DMS79 (cell line): ENCODE measurements at regions not wholly inside any gene's neighbourhood (a gene's known extent, or its start where the extent isn't known, plus 50 kb on each side); places are given as distances from the start of the nearest gene placed in this dataset.

ENCODE experiments used
- DNase-seq: peaks from one replicate; lab custom pipeline; 2025; lab: John Stamatoyannopoulos, UW

DNA sequence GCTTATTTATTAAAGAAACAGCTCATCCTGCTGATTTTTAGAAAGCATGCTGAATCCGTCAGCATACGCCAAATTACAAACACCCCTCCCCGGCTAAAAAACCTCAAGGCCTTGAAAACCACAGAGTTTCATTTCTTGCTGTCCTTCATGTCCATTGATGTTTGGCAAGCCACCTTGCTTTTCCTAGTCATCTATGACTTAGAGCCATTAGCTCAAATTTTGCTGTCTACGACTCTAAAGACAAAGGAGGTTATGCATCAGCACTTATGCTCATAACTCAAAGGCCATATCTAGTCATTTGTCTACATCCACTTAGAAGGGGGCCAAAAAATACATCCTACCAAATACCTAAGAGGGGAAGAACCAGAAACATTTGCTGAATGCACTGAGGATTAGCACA, 925.1 kb downstream of the PCDH7 start:
- DNase-seq, result no peak

- no peak for DNase-seq
These were observed 927.6 kb downstream of the PCDH7 start for GRCh38 chr4:31647786-31648185.

DNA sequence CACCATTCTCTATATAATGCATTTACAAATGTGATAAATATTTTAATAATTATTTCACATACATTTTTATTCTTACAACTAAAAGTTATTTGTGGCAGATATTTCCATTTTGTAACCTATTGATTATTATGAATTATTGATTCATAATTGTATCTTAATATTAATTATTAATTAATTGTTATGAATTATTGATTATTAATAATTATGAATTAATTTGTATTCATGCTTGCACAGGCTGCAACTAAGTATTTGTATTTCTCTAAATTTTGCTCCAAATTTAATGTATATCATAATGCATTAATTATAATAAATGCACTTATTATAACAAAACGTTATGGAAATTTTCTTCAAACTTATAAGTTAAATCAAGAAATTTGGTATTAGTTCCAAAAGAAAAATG, 929.7 kb downstream of the PCDH7 start:
- no peak for DNase-seq

GRCh38 chr4:31651541-31651940, 931.4 kb downstream of the PCDH7 start:
- no peak for DNase-seq

DNA sequence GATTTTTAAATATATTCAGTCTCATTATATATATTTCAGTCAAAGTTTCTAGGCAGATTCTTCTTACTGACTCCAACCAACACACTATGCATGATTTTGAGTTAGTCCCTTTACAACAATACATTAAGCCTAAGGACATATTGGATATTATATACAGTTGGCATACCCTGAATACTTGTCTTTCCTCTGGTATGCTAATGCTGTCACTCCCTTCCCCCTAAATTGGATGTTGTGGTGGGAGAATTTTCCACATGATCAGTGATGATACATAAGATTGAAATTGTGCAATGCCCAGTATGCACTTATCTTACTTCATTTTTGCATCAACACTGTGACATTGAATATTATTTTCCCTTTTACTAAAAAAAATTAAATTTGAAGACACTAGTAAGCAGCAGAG, 935.2 kb downstream of the PCDH7 start:
- no peak for DNase-seq

DNA sequence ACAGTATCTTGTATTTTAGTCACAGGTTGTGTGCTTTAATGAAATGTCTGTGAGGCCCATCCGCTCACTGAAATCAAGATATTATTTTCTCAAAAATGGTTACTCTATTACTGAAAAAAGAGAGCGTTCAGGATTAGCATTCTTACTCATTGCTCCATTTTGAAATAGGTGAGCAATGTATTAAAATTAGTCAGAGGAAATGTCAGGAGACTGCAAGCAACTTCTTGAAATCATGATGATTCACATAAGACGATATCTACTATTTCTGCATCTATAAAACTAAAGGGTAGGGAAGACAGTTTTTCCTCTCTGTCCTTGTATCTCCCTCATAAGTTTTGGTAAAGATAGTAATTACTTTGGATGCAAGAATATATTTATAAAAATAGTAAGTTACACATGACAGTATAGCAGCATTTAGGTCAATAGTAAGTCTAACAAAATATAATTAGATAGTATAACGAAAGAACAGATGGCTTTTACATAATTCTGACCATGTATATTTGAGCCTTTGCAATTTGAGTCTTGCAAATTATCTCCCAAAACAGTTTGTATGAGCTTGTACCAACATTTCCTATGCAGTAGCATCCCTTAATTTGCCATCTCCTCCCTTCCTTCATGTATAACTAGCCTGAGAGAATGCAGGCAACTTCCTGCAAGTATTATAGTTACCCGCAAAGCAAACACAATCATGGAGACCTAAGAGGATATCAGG, 937.8 kb downstream of the PCDH7 start:
- DNase-seq, result no peak

- no peak for DNase-seq
These were observed 940.7 kb downstream of the PCDH7 start for GRCh38 chr4:31660916-31661315.

- no peak for DNase-seq
These were observed 942.8 kb downstream of the PCDH7 start for GRCh38 chr4:31662951-31663350.

DNA sequence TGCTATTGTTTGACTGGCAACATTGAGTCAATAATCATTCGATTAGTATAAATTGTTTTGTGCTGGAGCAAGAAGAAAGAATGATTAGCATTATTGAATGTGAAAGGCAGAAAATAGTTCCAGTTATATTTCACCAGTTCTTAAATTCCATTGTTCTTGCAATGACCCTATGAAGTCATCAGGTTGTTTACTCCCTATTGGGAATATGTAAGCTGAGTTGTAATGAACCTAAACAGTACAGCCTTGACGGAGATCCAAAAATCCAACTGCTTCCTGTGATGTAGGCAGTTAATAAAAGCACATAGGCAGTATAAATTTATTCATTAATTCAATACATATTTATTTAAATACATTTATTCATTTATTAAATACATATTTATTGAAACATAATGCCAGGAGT, 947.5 kb downstream of the PCDH7 start:
- DNase-seq, result no peak

DNA sequence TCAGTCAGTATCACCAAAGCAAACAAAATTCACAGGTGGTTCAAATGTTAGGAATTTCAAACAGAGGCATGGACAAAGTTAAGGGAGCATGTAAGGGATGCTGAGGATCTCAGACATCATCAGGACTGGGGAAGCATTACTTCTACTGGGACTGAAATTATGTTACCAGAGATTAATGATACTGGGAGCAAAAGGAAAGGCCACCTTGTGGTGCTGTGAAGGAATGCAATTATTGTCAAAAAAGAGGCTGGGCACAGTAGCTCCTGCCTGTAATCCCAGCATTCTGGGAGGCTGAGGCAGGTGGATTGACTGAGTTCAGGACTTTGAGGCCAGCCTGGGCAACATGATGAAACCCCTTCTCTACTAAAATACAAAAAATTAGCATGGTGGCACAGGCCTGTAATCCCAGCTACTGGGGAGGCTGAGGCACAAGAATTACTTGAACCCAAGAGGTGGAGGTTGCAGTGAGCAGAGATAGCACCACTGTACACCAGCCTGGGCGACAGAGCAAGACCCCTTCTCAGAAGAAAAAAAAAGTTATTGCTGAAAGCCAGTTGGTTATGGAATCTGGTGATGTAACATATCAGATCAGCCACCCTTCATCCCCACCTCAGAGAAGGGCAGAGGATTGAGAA, 954.3 kb downstream of the PCDH7 start:
- DNase-seq, result no peak

DNA sequence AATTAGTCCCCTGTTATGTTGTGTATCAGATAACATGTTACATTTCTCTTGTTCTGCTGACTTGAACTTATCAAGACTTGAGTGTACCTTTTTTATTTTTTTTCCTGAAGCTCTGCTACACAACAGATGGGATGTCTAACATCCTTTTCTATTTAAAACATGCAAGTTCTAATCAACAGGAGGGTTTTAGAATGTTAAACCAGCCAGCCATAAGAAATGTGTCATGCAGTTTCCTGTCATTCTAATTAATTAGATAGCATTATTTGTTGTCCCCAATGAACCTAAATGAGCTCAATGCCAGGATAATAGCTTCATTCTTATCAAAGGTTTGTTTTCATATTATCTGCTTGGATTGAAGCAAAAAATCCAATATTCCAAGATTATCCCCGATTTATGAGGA, 958.2 kb downstream of the PCDH7 start:
- DNase-seq, result no peak

GRCh38 chr4:31682796-31683195, 962.6 kb downstream of the PCDH7 start:
- DNase-seq, result no peak

DNA sequence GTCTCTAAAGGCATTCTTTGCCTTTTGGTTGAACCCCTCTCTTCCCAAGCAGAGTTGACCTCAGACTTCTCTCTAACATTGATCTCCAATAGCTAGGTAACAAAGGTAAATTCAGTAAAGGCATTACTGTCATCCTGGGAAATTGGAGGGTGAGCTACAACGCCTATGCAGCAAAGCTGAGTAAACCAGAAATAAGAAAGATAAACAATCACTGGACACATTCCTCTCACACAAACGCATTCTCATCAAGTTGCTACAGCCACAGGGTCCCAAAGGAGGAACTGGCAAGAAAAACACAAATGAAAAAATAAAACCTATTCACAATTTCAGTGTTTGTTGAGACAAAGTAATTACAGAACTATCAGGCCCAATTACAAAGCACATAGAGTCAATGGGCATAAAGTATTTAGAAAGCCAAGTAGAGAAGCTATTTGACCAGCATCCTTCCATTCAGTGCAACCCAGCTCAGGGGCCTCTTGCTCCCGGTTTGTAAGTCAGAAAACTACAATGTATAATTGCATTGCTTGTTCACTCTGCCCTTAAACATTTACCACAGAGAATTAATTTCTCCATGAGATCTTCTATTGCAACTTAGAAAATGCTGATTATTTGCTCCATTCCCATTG, 967.7 kb downstream of the PCDH7 start:
- no peak for DNase-seq

- no peak for DNase-seq
These were observed 972.3 kb downstream of the PCDH7 start for GRCh38 chr4:31692399-31692940.

DNA sequence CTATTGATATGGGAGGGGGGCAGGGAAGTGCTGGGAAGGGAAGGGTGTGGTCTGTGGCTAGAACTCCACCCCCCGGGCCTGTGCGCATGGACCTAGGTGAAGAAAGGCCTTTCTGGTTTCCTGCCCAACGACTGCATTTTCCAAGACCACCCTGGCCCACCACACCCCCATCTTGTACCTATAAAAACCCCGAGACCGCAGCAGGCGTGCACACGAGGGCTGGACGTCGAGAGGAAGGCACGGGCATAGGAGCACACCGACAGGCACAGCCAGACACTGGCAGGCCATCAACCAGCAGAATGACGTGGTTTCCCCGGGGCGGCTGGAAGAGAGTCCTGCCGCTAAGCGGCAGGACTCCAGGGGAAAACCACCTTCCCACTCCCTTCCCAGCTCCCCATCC, 981.1 kb downstream of the PCDH7 start:
- DNase-seq, result no peak

- DNase-seq, result no peak
These were observed 982.2 kb downstream of the PCDH7 start for GRCh38 chr4:31702326-31702725.

- DNase-seq, result no peak
These were observed 994.1 kb downstream of the PCDH7 start for GRCh38 chr4:31714238-31714637.

DNA sequence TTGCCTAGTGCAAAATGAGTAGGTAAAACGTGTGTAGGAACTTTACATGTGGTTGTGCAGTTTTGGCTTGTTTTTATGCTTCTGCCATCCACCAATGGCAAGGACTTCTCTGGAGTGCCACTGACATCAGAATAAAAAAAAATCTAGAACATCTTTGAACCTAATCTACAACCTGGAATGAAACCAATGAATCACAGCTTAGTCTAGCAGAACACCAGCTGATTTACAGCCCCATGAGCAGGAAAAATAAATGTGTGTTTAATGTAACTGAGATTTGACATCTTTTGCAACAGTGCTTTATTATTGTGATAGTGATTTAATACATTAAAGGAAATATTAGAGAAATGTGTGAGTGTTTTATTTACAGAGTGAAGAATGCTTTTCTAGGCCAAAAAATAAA, 995.1 kb downstream of the PCDH7 start:
- DNase-seq, result no peak

DNA sequence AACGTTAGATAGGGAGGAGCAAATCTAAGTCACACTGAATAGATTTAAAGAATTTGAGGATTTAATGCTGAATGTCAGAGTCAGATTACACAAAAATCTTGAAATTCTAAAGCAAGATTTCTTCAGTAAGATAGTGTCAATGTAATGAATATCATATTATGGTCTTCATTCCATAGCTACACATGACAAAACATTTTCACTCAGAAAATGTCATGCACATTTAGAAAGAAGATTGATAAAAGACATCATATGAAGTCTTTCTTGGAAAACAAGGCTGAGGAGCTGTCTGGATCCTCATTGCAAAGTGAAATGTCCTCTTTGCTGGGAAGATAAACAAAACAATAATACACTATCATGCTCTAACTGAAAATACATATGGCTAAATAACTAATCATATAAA, 1006.9 kb downstream of the PCDH7 start:
- DNase-seq, result no peak

GRCh38 chr4:31735004-31735403, 1014.8 kb downstream of the PCDH7 start:
- DNase-seq, result no peak

DNA sequence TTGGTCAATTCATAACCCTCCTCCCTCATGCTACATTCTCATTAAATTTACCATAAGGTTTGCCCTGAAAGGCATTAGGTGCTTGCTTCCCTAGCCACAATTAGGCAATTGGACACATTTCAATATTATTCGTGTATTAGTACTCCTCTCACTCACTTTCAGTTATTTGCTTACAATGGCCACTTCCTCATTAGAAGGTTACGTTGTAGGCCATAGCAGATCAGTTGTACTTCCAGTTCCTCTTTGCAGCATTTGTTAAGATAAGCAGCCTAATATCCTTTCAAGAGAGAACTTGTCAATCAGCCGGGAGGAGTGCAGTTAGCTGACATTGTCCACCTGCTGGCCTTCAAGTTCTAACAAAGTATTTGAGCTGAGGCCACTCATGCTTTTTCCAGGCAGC, 1017.2 kb downstream of the PCDH7 start:
- DNase-seq, result no peak

- DNase-seq, result no peak
These were observed 1021.2 kb downstream of the PCDH7 start for GRCh38 chr4:31741326-31741725.

GRCh38 chr4:31748382-31748781, 1028.2 kb downstream of the PCDH7 start:
- DNase-seq, result no peak
